Skeletal muscle cell (primary cell): ENCODE measurements at regions not wholly inside any gene's neighbourhood (a gene's known extent, or its start where the extent isn't known, plus 50 kb on each side); places are given as distances from the start of the nearest gene placed in this dataset.
A peak's percentile ranks its signal among the peaks of the same experiment; 100 is the strongest.

ENCODE experiments used
- DNase-seq: peaks from one replicate; pipeline ENCODE4 v3.0.0-alpha.2; 2010; ENCODE audit warnings: low read depth
- H3K4me3 ChIP-seq: 2 replicates; pipeline ENCODE4 v1.5.1; 2011; ENCODE audit warnings: low read depth, mild to moderate bottlenecking, control low read depth, low read length, moderate library complexity

DNA sequence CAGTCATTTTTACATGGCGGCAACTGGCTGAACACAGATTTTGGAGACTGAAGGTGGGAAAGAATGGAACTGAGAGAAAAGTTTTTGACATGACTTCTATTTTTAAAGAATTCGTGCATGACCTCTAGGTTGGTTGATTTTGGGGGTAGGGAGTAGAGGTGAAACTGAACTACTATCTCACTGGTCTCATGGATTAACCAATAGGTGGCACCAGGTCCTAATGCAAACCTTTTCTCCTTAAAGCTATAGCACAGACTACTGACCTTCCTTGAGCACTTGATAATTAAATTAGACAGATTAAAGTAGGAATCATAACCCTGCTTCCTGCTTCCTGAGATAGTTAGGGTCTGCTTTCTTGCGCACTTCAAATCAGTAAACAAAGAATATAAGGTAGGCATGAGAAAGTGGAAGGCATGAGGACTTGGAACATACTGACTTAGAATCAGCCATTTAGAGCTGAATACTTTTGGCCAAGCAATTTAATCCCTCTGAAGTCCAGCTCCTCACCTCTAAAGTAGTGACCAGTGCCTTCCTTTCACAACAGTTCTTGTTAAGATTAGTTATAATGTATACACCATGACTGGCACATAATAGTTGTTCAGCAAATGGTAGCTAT is 206.0 kb downstream of the CENPF start:
- H3K4me3 ChIP-seq: no peak overlapping the region
- DNase-seq: no peak

DNA sequence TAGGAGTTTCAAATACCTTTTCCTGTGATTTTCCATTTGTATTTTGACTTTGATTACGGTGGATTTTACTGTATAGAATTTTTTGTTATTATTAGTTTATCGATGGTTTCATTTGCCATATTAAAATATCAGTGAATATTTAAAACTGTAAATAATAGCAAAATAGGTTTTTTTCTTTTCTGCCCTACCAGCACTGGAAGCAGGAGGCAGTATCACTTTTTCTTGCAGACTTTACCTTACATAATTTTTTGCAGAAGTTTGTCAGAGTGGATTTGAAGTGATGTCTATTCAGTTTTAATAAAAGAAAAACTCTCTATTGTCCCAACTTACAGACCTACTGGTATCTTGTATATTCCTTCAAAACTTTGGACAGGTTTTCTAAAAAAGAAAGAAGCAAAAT is 213.6 kb downstream of the CENPF start:
- DNase-seq: no peak
- H3K4me3 ChIP-seq: no peak overlapping the region

DNA sequence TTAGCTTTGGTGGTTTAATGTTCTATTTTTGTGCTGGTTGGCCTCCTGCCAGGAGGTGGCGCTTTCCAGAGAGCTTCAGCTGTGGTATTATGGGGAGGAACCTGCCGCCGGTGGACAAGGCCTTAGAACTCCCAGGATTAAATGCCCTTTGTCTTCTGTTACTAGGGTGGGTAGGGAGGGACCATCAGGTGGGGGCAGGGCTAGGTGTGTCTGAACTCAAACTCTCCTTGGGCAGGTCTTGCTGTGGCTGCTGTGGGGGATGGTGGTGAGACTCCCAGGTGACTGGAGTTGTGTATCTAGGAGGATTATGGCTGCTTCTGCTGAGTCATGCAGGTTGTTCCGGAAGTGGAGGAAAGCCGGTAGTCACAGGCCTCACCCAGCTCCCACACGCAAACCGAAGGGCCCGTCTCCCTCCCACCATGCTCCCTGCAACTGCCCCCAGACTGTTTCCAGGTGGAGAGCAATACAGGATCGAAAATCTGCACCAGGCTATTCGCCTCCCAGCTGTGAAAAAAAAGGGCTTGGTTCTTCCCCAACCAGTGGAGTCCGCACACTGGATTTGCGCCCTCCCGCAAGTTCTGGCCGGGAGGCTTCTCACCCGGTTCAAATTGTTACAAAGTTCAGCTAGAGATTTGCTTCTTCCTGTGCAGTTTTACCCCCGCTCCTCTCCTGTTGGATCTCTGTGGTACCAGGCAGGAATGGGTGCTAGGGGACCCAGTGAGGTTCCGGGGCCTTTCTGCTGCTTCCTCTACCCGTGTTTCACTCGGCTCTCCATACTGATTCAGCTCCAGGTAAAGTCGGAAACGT is 220.5 kb downstream of the CENPF start:
- H3K4me3 ChIP-seq: no peak overlapping the region
- no peak for DNase-seq

DNA sequence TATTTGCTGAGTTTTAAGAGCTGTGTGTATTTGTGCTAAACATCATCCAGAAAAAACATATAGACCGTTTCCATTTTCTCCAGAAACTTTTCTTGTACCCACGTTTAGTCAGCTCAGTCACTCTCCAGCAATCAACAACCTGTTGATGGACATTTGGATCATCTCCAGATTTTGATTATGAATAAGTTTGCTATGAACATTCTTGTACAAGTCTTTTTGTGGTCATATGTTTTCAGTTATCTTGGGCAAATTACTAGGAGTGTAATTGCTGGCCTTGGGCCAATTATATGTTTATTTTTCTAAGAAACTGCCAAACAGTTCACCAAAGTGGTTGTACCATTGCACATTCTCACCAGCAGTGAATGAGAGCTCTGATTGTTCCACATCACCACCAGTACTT is 221.8 kb downstream of the CENPF start:
- no peak for DNase-seq
- H3K4me3 ChIP-seq: no peak overlapping the region

DNA sequence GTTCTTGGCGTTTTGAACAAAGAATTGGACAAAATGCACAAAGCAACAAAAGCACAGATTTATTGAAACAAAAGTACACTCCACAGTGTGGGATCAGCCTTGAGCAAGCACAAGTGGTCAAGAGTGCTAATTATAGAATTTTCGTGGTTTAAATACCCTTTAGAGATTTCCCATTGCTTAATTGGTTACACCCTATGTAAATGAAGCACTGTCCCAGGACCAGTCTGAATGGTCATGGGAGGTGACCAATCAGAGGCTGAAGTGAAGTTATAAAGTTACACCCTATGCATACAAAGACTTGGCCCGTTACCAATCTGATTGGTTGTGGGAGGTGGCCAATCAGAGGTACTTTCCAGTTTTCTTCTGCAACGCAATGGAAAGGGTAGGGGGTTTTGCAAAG is 223.6 kb downstream of the CENPF start:
- no peak overlapping the region for H3K4me3 ChIP-seq
- DNase-seq: no peak

DNA sequence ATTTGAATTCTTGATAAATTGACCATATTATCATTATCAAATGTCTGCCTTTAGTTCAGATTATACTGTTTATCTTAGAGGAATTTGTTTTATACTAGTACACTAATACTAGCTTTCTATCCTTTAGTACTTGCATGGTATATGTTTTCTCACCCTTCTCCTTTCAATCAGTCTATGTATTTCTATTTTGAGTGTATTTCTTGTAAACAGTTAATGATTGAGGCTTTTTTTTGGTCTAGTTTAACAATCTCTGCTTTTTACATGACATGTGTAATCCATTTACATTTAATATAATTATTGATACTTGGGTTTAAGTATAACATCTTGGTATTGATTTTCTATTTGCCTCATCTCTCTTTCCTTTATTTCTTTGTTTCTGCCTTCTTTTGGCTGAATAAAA is 224.9 kb downstream of the CENPF start:
- H3K4me3 ChIP-seq: no peak overlapping the region
- no peak for DNase-seq

DNA sequence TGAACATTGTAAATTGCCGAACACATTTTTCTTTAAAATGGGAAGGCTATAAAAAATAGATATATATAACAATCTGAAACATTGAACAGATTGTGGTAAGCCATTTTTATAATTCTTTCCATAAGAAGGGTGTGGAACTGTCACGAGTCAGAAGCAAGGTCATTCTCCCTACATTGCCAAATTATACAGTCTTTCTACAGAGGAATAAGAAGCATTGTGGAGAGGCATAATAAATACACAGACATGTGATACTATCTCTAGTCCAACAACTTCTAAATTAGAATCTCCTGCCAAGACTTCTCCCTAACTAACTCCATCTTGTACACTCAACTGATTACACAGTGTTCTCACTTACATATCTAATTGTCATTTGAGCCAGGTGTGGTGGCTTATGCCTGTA is 227.9 kb downstream of the CENPF start:
- no peak for DNase-seq
- H3K4me3 ChIP-seq: no peak overlapping the region

DNA sequence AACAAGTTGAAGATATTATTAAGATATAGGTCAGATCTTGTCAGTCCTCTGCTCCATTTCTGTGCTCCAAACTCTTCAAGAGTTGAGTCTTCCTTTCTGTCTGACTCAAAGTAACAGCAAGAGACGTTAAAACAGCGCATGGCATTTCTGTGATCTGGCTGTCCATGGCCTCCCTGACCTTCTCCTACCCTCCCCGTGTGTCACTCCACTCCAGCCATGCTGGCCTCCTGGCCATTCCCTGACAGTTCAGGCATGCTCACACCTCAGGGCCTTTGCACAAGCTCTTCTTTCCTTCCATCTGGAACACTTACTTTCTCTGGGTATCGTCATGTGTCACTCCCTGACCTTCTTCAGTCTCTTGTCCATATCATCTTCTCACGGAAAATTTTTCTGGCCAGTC is 229.0 kb downstream of the CENPF start:
- no peak overlapping the region for H3K4me3 ChIP-seq
- no peak for DNase-seq

DNA sequence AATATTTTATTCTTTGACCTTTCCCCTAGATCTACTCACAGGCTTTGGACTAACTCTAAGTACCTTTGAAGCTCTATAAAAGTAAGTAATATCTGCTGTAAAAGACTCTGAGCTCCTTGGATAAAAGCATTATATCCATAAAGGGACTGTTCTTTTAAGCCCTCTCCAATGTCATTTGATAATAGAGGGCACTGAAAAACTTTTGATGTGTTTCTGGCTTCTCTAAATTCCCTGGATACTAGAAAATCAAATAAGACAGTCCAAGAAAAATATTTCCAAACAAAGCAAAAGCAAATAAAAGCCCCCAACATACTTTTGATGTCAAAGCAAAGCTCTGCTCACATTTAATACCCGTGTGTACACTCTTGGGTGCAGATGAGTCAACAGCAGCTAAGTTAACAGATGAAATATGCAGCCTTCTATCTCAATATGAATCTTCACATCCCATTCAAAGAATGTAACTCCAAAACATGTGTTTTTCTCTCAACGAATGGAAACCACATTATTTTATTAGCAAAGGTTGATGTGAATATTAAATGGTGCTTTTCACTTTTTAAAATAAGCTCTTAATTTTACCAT is 230.3 kb downstream of the CENPF start:
- peak; percentile 64 for DNase-seq
- H3K4me3 ChIP-seq: no peak overlapping the region

DNA sequence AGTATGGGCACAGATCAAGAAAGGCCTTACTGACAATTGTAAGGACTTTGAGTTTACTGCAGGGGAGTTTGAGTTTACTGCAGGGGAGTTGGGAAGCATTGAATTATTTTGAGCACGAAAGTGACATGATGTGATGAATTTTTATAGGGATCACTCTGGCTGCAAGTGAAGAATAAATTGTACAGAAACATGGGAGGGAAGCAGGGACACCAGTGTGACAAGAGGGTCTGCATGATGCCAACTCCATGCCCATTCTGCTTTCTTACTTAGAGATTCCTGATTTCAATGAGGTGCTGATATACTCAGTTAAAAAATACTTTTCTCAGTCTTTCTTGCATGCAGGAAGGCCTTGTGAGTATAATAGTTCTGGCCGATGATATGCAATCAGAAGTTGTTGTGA is 234.4 kb downstream of the CENPF start:
- no peak for DNase-seq
- H3K4me3 ChIP-seq: no peak overlapping the region

DNA sequence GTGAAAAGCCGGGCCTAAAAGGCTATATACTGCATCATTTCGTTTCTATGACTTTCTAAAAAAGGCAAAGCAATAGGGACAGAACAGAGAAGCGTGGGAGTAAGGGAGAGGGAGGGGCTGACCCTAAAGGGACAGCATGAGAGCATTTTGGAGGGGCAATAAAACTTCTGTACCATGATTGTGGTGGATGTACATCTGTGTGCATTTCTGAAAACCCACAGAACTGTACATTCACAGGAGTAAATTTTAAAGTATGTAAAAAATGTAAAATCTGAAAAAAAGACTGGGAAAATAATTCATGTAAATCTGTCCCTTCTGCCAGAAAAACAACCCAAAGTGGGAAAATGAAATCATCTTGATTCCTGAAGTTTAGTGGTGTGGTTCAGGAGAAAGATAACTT is 235.4 kb downstream of the CENPF start:
- peak; percentile 81 for DNase-seq
- no peak overlapping the region for H3K4me3 ChIP-seq

DNA sequence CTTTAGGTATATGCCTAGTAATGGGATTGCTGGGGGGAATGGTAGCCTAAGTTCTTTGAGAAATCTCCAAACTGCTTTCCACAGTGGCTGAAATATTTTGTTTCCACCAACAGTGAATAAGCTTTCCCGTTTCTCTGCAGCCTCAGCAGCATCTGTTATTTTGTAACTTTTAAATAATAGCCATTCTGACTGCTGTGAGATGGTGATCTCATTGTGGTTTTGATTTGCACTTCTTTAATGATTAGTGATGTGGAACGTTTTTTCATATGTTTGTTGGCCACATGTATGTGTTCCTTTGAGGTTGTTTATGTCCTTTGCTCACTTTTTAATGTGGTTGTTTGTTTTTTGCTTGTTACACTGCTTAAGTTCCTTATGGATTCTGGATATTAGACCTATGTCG is 237.4 kb downstream of the CENPF start:
- no peak overlapping the region for H3K4me3 ChIP-seq
- no peak for DNase-seq

DNA sequence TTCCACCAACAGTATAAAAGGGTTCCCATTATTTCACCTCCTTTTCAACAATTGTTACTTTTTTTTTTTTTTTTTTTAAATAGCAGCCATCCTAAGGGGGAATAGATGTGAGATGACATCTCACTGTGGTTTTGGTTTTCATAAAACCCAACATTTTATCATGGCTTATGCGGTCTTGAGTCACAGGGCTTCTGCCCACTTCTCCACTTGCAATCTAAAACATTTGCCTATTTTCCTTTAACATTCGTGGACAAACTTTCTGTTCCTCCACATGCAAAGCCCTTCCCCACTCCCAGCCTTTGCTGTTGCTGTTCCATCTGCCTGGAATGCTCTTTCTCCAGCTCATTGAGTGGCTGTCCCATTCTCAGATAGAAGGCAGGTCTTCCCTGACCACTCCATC is 239.7 kb upstream of the KCNK2 start:
- no peak for DNase-seq
- H3K4me3 ChIP-seq: no peak overlapping the region

DNA sequence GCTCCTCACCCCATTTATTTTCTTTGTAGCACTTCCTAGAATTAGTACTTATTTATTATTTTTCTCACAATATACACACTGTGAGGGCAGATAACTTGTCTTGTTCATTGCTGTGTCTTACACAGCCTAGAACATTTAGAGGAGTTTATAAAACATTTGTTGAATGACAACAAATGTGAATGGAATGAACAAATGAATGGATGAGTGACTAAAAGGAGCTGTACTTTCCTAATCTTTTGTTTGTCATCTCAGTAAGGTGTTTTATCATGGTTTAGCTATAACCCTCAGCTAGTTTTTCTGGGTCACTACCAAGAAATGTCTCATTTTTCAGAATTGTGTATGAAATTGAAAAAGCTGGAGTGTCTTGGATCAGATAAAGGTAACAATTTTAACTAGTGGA is 239.3 kb upstream of the KCNK2 start:
- DNase-seq: no peak

DNA sequence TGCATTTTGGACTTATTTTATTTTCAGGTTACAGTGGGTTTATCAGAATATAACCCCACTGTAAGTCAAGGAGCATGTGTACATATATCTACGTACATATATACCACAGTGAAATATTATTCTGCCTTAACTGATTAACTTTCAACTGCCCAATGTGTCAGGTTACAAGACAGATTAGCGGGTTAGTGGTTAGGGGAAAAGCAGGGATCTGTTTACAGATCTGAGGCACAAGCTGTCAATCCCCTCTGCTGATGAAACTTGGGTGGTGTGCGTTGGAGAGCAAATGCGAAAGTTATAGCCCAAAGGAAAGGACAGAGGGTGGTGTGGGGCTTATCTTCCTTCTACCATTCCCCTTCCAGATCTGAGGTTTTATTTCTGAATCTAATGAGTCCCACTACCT is 238.2 kb upstream of the KCNK2 start:
- DNase-seq: no peak
- H3K4me3 ChIP-seq: no peak overlapping the region

More for the DNA sequence above, 239.3 kb upstream of the KCNK2 start:
- no peak overlapping the region for H3K4me3 ChIP-seq

DNA sequence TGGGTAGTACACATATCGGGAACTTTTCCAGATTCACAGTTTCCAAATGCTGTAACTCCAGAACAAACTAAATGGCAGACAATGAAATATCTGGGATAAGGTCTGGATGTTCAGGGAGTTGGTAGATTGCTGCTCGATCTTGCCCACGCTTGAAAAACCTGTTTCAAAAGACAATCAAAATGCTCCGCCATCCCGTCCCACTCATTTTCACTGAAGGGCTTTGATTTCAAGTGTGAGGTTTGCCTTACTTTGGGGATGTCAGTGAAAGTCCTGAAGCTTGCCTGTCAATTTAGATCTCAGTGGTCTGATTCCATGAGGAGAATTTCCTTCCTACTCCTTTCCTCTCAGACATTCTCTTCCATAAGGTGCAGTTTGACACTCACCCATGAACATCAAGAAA is 236.3 kb upstream of the KCNK2 start:
- H3K4me3 ChIP-seq: no peak overlapping the region
- DNase-seq: no peak

DNA sequence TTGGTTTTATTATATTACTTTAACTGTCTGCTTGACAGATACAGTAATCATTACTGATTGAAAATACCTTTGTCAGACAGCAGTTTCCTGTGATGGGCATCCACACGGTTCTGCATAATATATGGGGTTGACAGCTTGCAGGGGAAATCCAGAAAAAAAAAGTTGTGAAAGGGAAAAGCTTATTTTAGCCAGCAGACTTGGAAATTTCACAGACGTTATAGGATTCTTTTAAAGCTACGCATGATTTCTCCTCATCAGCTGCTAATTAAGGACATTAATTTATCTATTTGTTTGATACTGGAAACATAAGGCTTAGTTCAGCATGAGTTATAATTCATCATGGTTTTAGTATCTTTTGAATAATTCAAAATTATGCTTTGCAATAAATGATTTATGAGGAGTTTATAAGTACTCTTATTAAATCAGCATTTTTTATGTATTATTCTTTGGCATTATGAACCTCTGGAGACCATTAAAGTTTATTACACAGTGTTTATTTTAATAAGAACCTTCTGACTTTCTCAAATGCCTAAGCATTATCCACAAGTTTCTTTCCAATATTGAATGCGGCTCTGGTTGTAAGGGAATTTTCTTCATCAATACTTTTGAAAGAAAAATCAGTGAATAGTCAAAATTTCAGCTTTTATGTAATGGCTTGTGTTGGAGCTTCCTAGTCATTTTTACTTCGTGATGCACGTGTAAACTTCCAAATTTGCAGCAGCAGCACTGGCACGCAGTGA is 235.3 kb upstream of the KCNK2 start:
- no peak for DNase-seq
- H3K4me3 ChIP-seq: no peak overlapping the region

DNA sequence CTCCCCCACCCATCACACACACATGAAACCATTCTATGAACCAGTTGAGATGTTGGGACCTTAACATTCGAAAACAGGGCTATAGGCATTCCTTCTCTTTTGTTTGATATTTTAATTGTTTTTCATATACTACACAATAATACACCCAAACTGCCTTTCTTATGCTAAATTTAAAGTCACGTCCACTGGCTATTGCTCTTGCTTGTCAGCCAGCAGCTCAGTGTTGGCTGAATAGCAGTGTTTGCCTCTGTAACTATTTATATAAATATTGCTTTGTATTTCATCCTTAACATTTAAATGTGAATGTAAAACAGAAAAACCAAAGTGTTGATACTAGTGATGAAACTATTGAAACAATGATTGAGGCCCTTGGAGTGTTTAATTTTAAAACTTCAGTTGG is 234.4 kb upstream of the KCNK2 start:
- no peak overlapping the region for H3K4me3 ChIP-seq
- DNase-seq: no peak

DNA sequence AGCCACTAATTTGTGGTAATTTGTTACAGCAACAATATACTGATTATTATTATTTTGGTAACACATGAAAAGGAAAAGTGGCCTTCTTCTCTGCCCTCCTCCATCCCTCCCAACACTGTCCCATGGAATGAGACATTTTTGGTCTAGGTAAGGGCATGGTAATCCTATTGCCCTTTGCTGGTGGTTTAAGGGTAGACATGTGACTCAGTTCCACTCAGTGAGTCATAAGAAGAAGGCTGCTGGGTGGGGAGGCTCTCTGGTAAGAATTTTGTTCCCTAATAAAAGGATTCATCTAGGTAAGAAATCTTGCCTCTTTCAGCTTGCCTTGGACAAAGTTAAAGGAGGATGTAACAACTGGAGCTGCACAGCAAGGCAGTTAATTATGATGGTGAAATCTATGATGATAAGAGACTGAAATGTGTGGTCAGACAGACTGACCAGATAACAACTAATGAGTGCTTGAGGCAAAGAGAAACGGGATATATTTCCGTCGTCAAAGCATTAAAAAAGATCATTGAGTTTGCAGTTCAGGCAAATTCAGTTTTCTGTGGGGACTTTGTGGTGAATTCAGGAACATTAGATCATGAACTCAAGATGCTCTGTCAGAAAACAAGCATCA is 232.0 kb upstream of the KCNK2 start:
- no peak for DNase-seq
- H3K4me3 ChIP-seq: no peak overlapping the region

DNA sequence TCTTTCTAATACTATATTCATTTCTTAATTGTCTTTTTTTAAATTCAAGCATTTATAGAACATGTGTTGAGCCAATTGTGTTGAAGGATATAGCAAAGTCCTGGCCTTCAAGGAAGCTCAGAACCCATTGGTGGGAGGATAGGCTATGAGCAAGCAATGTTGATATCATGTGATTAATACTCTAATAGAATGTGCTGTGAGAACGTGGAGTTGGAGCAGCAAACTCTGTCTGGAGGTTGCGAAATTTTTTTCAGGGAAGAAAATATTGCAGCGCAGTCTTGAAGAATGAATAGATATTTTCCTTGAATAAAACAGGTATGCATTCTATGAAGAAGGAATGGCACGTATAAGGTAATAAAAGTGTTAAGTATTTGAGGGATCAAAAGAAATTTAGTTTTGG is 229.2 kb upstream of the KCNK2 start:
- no peak overlapping the region for H3K4me3 ChIP-seq
- no peak for DNase-seq
